ENCODE measurements at regions not wholly inside any gene's neighbourhood (a gene's known extent, or its start where the extent isn't known, plus 50 kb on each side); places are given as distances from the start of the nearest gene placed in this dataset.

DNA sequence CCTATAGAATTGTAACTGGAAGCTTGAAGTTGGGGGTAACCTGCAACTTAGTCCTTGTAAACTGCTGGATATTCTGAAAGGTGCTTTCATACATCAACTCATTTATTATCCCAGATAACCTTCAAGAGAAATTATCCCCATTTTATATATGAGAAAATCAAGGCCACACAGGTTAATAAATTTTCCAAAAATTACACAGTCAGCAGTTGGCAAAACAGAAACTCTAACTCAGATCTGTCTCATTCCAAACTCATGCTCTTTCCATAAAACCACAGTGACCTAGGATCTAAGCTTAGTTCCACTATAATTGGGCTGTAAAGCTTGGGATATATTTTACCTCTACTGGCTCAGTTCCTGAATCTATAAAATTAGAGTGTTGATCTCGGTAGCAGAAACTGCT, 167.6 kb upstream of the DDX18 start:
- TF ChIP-seq, protein P1, sequence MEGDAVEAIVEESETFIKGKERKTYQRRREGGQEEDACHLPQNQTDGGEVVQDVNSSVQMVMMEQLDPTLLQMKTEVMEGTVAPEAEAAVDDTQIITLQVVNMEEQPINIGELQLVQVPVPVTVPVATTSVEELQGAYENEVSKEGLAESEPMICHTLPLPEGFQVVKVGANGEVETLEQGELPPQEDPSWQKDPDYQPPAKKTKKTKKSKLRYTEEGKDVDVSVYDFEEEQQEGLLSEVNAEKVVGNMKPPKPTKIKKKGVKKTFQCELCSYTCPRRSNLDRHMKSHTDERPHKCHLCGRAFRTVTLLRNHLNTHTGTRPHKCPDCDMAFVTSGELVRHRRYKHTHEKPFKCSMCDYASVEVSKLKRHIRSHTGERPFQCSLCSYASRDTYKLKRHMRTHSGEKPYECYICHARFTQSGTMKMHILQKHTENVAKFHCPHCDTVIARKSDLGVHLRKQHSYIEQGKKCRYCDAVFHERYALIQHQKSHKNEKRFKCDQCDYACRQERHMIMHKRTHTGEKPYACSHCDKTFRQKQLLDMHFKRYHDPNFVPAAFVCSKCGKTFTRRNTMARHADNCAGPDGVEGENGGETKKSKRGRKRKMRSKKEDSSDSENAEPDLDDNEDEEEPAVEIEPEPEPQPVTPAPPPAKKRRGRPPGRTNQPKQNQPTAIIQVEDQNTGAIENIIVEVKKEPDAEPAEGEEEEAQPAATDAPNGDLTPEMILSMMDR (IDR thresholded peaks at IDR 0.05; ENCODE audit: unreplicated experiment), result no peak
- no peak for DNase-seq (ENCODE audit: unreplicated experiment)
- CTCF ChIA-PET, result interaction anchor here (0.8 kb wide), 1 partner anchor 11 kb away, joined by 4 read pairs; no protein-coding TSS in a partner anchor
- intact Hi-C loops (cut with micrococcal nuclease), result no loop called here
- Mint-ChIP-seq H3K36me3 (ENCODE audit: insufficient read depth, unreplicated experiment) (no peaks in the 10 kb centered on the region), H3K4me3 (ENCODE audit: unreplicated experiment) (no peak overlapping the region), H3K9me3 (ENCODE audit: unreplicated experiment) (peaks cover 7% of the 10 kb centered on the region), H3K4me1 (ENCODE audit: insufficient read depth, unreplicated experiment) (no peaks in the 10 kb centered on the region), H3K27me3 (ENCODE audit: insufficient read depth, unreplicated experiment) (no peaks in the 10 kb centered on the region), H3K27ac (ENCODE audit: low read depth, unreplicated experiment) (no peak overlapping the region)
- POLR2A ChIA-PET, result interaction anchor here (0.5 kb wide), 1 partner anchor 151 kb away, joined by 3 read pairs; no protein-coding TSS in a partner anchor
- BruUV-seq (replicated peaks), result no TSS peak

DNA sequence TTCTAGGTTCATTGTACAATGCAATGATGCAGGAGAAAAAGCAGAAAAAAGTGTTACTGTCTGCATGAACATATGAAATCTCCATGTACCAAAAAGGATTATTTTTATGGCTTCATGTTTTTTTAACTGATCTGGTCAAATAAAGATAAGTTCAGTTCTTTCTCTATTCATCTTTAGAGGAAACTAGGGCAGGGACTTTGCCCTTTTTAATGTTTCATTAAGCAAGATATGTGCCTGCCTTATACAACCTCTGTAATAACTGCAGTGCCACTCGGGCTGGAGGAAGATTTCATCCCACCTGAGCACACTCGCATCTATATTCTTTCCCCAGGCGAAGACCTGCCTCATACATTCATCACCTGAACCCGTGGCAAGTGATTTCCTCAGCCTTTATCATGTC, 157.9 kb upstream of the DDX18 start:
- CTCF ChIA-PET, result interaction anchor here (0.6 kb wide), 1 partner anchor 219 kb away, joined by 5 read pairs; no protein-coding TSS in a partner anchor
- TF ChIP-seq, protein P1 (IDR thresholded peaks at IDR 0.05; ENCODE audit: unreplicated experiment), result no peak
- DNase-seq (ENCODE audit: unreplicated experiment), result no peak
- POLR2A ChIA-PET, result no interaction called here
- no peaks in the 10 kb centered on the region for H3K9me3 Mint-ChIP-seq (ENCODE audit: unreplicated experiment)
- intact Hi-C loops (cut with micrococcal nuclease), result no loop called here
- no peak overlapping the region for H3K4me3 Mint-ChIP-seq (ENCODE audit: unreplicated experiment)
- H3K4me1 Mint-ChIP-seq (ENCODE audit: insufficient read depth, unreplicated experiment), result no peaks in the 10 kb centered on the region
- BruUV-seq (replicated peaks), result no TSS peak
- H3K27ac Mint-ChIP-seq (ENCODE audit: low read depth, unreplicated experiment), result no peak overlapping the region
- no peaks in the 10 kb centered on the region for H3K36me3 Mint-ChIP-seq (ENCODE audit: insufficient read depth, unreplicated experiment)
- H3K27me3 Mint-ChIP-seq (ENCODE audit: insufficient read depth, unreplicated experiment), result no peaks in the 10 kb centered on the region

DNA sequence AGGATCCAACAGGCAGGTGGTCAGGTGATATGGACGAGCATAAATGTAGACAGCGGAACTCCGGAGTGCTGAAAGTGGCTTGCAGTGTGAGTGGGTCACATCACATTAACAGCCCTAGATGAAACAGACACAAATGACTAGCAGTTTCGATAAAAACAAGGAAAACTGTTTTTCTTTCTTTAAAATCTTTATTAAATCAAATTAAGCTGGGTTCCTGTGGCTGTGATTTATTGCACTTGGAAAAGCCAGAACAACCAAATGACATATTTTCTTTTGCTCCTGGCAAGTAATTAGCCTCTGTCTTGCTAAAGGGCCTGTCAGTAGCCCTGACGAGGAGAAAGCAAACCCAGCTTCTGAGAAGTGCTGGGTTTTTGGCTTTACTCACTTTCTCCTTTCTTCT, 152.9 kb upstream of the DDX18 start:
- Mint-ChIP-seq H3K27me3 (ENCODE audit: insufficient read depth, unreplicated experiment) (no peaks in the 10 kb centered on the region), H3K27ac (ENCODE audit: low read depth, unreplicated experiment) (no peak overlapping the region), H3K36me3 (ENCODE audit: insufficient read depth, unreplicated experiment) (no peaks in the 10 kb centered on the region), H3K4me1 (ENCODE audit: insufficient read depth, unreplicated experiment) (no peaks in the 10 kb centered on the region), H3K4me3 (ENCODE audit: unreplicated experiment) (no peak overlapping the region), H3K9me3 (ENCODE audit: unreplicated experiment) (no peaks in the 10 kb centered on the region)
- TF ChIP-seq, protein P1 (IDR thresholded peaks at IDR 0.05; ENCODE audit: unreplicated experiment), result no peak
- intact Hi-C loops (cut with micrococcal nuclease), result no loop called here
- no TSS peak for BruUV-seq (replicated peaks)
- ChIA-PET POLR2A (no interaction called here), CTCF (no interaction called here)
- no peak for DNase-seq (ENCODE audit: unreplicated experiment)

DNA sequence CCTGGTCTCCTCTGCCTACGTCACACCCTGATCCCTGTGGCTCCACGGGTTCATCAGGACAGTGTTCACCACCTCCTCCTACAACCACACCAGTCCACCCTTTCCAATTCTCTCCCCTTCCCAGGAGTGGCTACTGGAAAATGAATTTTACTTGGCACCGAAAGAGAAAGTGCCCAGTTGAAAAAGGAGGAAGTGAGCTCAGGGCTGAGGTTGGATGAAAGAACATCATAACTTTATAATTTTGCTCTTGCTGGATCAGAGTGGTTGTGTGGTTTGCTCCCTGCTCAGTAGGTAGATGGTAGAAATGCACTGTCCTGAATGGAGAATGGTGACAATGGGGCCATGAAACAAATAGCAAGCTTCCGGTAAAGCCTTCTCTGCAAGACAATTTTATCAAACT, 140.3 kb upstream of the DDX18 start:
- no peaks in the 10 kb centered on the region for H3K27me3 Mint-ChIP-seq (ENCODE audit: insufficient read depth, unreplicated experiment)
- TF ChIP-seq, protein P1 (IDR thresholded peaks at IDR 0.05; ENCODE audit: unreplicated experiment), result no peak
- intact Hi-C loops (cut with micrococcal nuclease), result no loop called here
- CTCF ChIA-PET, result no interaction called here
- no peak overlapping the region for H3K4me3 Mint-ChIP-seq (ENCODE audit: unreplicated experiment)
- peaks cover 5% of the 10 kb centered on the region for H3K36me3 Mint-ChIP-seq (ENCODE audit: insufficient read depth, unreplicated experiment)
- no peaks in the 10 kb centered on the region for H3K9me3 Mint-ChIP-seq (ENCODE audit: unreplicated experiment)
- POLR2A ChIA-PET, result no interaction called here
- H3K27ac Mint-ChIP-seq (ENCODE audit: low read depth, unreplicated experiment), result no peak overlapping the region
- peaks cover 16% of the 10 kb centered on the region for H3K4me1 Mint-ChIP-seq (ENCODE audit: insufficient read depth, unreplicated experiment)
- no TSS peak for BruUV-seq (replicated peaks)
- no peak for DNase-seq (ENCODE audit: unreplicated experiment)
